Activated B cell treated with CpG ODN at 0.5 μM for 24 hours (primary cell): ENCODE measurements at regions not wholly inside any gene's neighbourhood (a gene's known extent, or its start where the extent isn't known, plus 50 kb on each side); places are given as distances from the start of the nearest gene placed in this dataset.
"Not testable (repeated sequence)": the region's sequence is repeated elsewhere in the genome, so short reads cannot be mapped to it uniquely, and the experiment has no call there.

Experiments used
- ATAC-seq: fragments of 200-7000 bp; cut with Tn5 transposase; one replicate; pipeline ENCODE4 v1.10.0; 2021; ENCODE audit warnings: low read depth, mild to moderate bottlenecking, moderate library complexity
- CTCF ChIA-PET: fragments of 350-600 bp; sonication (Branson Sonifier 250); formaldehyde crosslinking; loops from one replicate; lab custom pipeline; 2021; ENCODE audit warnings: antibody characterized with exemption; lab: Charles Lee
- POLR2A ChIA-PET: fragments of 350-600 bp; sonication (Branson Sonifier 250); formaldehyde crosslinking; loops from one replicate; lab custom pipeline; 2021; ENCODE audit warnings: antibody characterized with exemption; lab: Charles Lee
- DNase-seq: peaks from one replicate; pipeline ENCODE4 v3.0.0; 2022
- H3K27ac Mint-ChIP-seq: one replicate; pipeline ENCODE4 v1.8.0; 2020; ENCODE audit warnings: mixed read lengths
- H3K27me3 Mint-ChIP-seq: one replicate; pipeline ENCODE4 v1.8.0; 2021; ENCODE audit warnings: mixed read lengths
- H3K36me3 Mint-ChIP-seq: one replicate; pipeline ENCODE4 v1.8.0; 2021; ENCODE audit warnings: low read depth, mixed read lengths
- H3K4me1 Mint-ChIP-seq: one replicate; pipeline ENCODE4 v1.8.0; 2021; ENCODE audit warnings: mixed read lengths
- H3K4me3 Mint-ChIP-seq: one replicate; pipeline ENCODE4 v1.8.0; 2020; ENCODE audit warnings: mild to moderate bottlenecking, mixed read lengths
- H3K9me3 Mint-ChIP-seq: one replicate; pipeline ENCODE4 v1.8.0; 2020; ENCODE audit warnings: mixed read lengths
- intact Hi-C: fragments of 100-400 bp; cut with micrococcal nuclease; formaldehyde crosslinking; loops from one replicate; pipeline ENCODE4 v1.15.1; 2024
- TF ChIP-seq, protein P1 (sequence below): fragments of 200-600 bp; IDR thresholded peaks from one replicate; pipeline ENCODE4 v1.8.0; 2022; ENCODE audit warnings: antibody characterized with exemption, mild to moderate bottlenecking

DNA sequence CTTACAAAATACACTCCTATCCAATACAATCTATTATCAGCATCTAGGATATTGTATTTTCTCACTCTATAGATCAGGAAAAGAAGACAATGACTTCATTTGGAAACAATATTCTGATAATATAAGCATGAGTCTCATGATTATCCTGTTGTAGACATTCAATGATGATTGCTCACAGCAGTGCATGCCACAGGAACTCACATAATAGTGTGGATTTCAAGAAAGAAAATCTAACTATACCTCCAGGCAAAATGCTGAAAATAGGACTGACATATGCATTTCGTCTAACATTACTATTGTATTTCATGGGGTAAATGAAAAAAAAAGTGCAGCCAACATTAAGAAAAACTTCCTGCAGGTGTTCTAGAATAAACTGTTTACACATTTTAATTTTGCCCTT lies 122.6 kb downstream of the POSTN start:
- no peak overlapping the region for H3K4me3 Mint-ChIP-seq
- H3K9me3 Mint-ChIP-seq, result peaks cover 2% of the 10 kb centered on the region
- CTCF ChIA-PET, result no interaction called here
- no peaks in the 10 kb centered on the region for H3K4me1 Mint-ChIP-seq
- no peak for ATAC-seq
- H3K27me3 Mint-ChIP-seq, result no peaks in the 10 kb centered on the region
- DNase-seq, result no peak
- H3K27ac Mint-ChIP-seq, result no peak overlapping the region
- H3K36me3 Mint-ChIP-seq, result no peaks in the 10 kb centered on the region
- intact Hi-C loops, result no loop called here
- TF ChIP-seq, protein P1, sequence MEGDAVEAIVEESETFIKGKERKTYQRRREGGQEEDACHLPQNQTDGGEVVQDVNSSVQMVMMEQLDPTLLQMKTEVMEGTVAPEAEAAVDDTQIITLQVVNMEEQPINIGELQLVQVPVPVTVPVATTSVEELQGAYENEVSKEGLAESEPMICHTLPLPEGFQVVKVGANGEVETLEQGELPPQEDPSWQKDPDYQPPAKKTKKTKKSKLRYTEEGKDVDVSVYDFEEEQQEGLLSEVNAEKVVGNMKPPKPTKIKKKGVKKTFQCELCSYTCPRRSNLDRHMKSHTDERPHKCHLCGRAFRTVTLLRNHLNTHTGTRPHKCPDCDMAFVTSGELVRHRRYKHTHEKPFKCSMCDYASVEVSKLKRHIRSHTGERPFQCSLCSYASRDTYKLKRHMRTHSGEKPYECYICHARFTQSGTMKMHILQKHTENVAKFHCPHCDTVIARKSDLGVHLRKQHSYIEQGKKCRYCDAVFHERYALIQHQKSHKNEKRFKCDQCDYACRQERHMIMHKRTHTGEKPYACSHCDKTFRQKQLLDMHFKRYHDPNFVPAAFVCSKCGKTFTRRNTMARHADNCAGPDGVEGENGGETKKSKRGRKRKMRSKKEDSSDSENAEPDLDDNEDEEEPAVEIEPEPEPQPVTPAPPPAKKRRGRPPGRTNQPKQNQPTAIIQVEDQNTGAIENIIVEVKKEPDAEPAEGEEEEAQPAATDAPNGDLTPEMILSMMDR, result no peak
- POLR2A ChIA-PET, result no interaction called here

DNA sequence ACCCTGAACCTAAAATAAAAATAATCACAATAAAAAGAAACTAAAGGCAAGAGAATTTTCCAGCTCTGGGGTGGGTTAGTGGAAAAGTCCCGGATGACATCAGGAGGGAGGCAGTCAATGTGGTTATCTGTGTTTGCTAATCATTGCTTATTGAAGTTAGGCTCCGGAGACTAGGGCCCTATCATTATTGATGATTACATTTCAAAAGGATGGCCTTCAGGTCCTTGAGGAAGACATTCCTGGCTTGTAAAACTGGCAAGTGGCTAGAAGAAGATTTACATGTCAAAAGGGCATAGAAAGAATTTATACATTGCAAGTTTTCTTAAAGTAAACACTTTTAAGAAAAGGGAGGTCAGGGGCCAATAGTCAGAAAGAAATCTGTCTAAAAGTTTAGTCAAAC lies 123.4 kb downstream of the POSTN start:
- Mint-ChIP-seq H3K27me3 (no peaks in the 10 kb centered on the region), H3K36me3 (no peaks in the 10 kb centered on the region), H3K27ac (no peak overlapping the region), H3K4me3 (no peak overlapping the region), H3K4me1 (no peaks in the 10 kb centered on the region), H3K9me3 (peaks cover 2% of the 10 kb centered on the region)
- ChIA-PET CTCF (no interaction called here), POLR2A (no interaction called here)
- TF ChIP-seq, protein P1, result no peak
- DNase-seq, result no peak
- intact Hi-C loops, result no loop called here
- ATAC-seq, result no peak

GRCh38 chr13:37473035-37473434 lies 125.5 kb downstream of the POSTN start:
- TF ChIP-seq, protein P1, result no peak

GRCh38 chr13:37472266-37472665 lies 126.3 kb downstream of the POSTN start:
- DNase-seq, ATAC-seq, H3K36me3 Mint-ChIP-seq, POLR2A ChIA-PET, intact Hi-C loops, CTCF ChIA-PET, H3K4me3 Mint-ChIP-seq, H3K9me3 Mint-ChIP-seq, H3K27me3 Mint-ChIP-seq, H3K4me1 Mint-ChIP-seq, H3K27ac Mint-ChIP-seq: not testable (repeated sequence)

More at GRCh38 chr13:37473035-37473434, 125.5 kb downstream of the POSTN start:
- no peak for DNase-seq
- ChIA-PET CTCF (no interaction called here), POLR2A (no interaction called here)
- H3K4me1 Mint-ChIP-seq, result no peaks in the 10 kb centered on the region
- H3K9me3 Mint-ChIP-seq, result no peaks in the 10 kb centered on the region
- no peaks in the 10 kb centered on the region for H3K36me3 Mint-ChIP-seq
- no peak for ATAC-seq
- H3K27me3 Mint-ChIP-seq, result no peaks in the 10 kb centered on the region
- H3K27ac Mint-ChIP-seq, result no peak overlapping the region
- H3K4me3 Mint-ChIP-seq, result no peak overlapping the region
- intact Hi-C loops, result no loop called here

- no peak for ATAC-seq
- H3K27ac Mint-ChIP-seq, result no peak overlapping the region
- intact Hi-C loops, result no loop called here
- ChIA-PET CTCF (no interaction called here), POLR2A (no interaction called here)
- DNase-seq, result no peak
- H3K9me3 Mint-ChIP-seq, result peaks cover 11% of the 10 kb centered on the region
- H3K27me3 Mint-ChIP-seq, result no peaks in the 10 kb centered on the region
- H3K4me3 Mint-ChIP-seq, result no peak overlapping the region
- no peaks in the 10 kb centered on the region for H3K4me1 Mint-ChIP-seq
- H3K36me3 Mint-ChIP-seq, result no peaks in the 10 kb centered on the region
- TF ChIP-seq, protein P1, result no peak
Observed at GRCh38 chr13:37460166-37460565, 138.4 kb downstream of the POSTN start.

- no peak for DNase-seq
- Mint-ChIP-seq H3K4me3 (no peak overlapping the region), H3K27me3 (no peaks in the 10 kb centered on the region), H3K9me3 (peaks cover 15% of the 10 kb centered on the region), H3K4me1 (no peaks in the 10 kb centered on the region), H3K27ac (no peak overlapping the region), H3K36me3 (no peaks in the 10 kb centered on the region)
- intact Hi-C loops, result no loop called here
- ChIA-PET CTCF (no interaction called here), POLR2A (no interaction called here)
- TF ChIP-seq, protein P1, result no peak
- no peak for ATAC-seq
Observed at GRCh38 chr13:37457612-37458011, 141.0 kb downstream of the POSTN start.
